GM12878 (cell line): ENCODE measurements at regions not wholly inside any gene's neighbourhood (a gene's known extent, or its start where the extent isn't known, plus 50 kb on each side); places are given as distances from the start of the nearest gene placed in this dataset.

ENCODE experiments used
- ATAC-seq: fragments of 200-7000 bp; cut with Tn5 transposase; 3 replicates; pipeline ENCODE4 v1.9.1; 2020; ENCODE audit warnings: mild to moderate bottlenecking, moderate library complexity
- BruUV-seq: library from RNA; stranded (reverse); fragments of 400-500 nt; replicated peaks from 2 replicates; lab custom pipeline; 2021; lab: Mats Ljungman, UMichigan
- CTCF ChIA-PET: fragments of 300-600 bp; sonication (Branson Sonifier 250); formaldehyde crosslinking; extraction: SDS; loops from one replicate; lab custom pipeline; 2021; ENCODE audit warnings: inconsistent platforms; lab: Yijun Ruan, JAX
- POLR2A ChIA-PET: fragments of 350-600 bp; formaldehyde crosslinking; extraction: SDS; loops from one replicate; lab custom pipeline; 2021; ENCODE audit warnings: inconsistent platforms; lab: Charles Lee
- RAD21 ChIA-PET: fragments of 300-600 bp; sonication (Branson Sonifier 250); formaldehyde crosslinking; loops from one replicate; lab custom pipeline; 2023; ENCODE audit warnings: antibody characterized with exemption; ENCODE audit not compliant: unreplicated experiment; lab: Charles Lee
- SMC1A ChIA-PET: fragments of 300-600 bp; sonication (Branson Sonifier 250); formaldehyde crosslinking; loops from one replicate; lab custom pipeline; 2023; ENCODE audit not compliant: unreplicated experiment, uncharacterized antibody; lab: Charles Lee
- DNase-seq: peaks from one replicate; pipeline ENCODE4 v3.0.0-alpha.2; 2011; ENCODE audit warnings: low read depth, low spot score
- FAIRE-seq: peaks from 3 replicates; lab custom pipeline; 2011; peaks lifted over from hg19 to GRCh38; lab: Jason Lieb, UNC
- H2AFZ ChIP-seq: 2 replicates; pipeline ENCODE4 v1.6.0; 2011; ENCODE audit warnings: low read depth, low read length, control low read depth; ENCODE audit not compliant: control insufficient read depth
- H3K27ac ChIP-seq: 2 replicates; pipeline ENCODE4 v1.5.1; 2011; ENCODE audit warnings: control low read depth; ENCODE audit not compliant: control insufficient read depth, insufficient read depth
- H3K27me3 ChIP-seq, 2 experiments: replicated peaks in 1 of 2; 2 replicates each; pipeline versions ENCODE4 v1.6.0 to v1.6.1; 2011; ENCODE audit warnings: low read length in 1 of 2; ENCODE audit not compliant: control insufficient read depth in 2 of 2, insufficient read depth in 2 of 2
- H3K36me3 ChIP-seq, 2 experiments: 2 replicates each; pipeline ENCODE4 v1.5.1; 2011; ENCODE audit warnings: low read length in 1 of 2; ENCODE audit not compliant: control insufficient read depth in 2 of 2, insufficient read depth in 2 of 2
- H3K4me1 ChIP-seq: 2 replicates; pipeline ENCODE4 v1.6.1; 2011; ENCODE audit warnings: mild to moderate bottlenecking, low read length, moderate library complexity, mixed read lengths; ENCODE audit not compliant: control insufficient read depth, insufficient read depth
- H3K4me2 ChIP-seq: 2 replicates; pipeline ENCODE4 v1.6.0; 2011; ENCODE audit warnings: control low read depth; ENCODE audit not compliant: control insufficient read depth, insufficient read depth
- H3K4me3 ChIP-seq: fragments of 200-600 bp; sonication (generic); 2 replicates; pipeline ENCODE4 v1.5.1; 2016
- H3K79me2 ChIP-seq: 2 replicates; pipeline ENCODE4 v1.6.0; 2011; ENCODE audit warnings: low read length; ENCODE audit not compliant: control insufficient read depth, insufficient read depth
- H3K9ac ChIP-seq: 2 replicates; pipeline ENCODE4 v1.8.0; 2011; ENCODE audit warnings: low read length, control low read depth, mixed read lengths; ENCODE audit not compliant: control insufficient read depth, insufficient read depth
- H3K9me3 ChIP-seq: replicated peaks from 3 replicates; pipeline ENCODE4 v1.5.1; 2011; ENCODE audit warnings: mild to moderate bottlenecking, low read length; ENCODE audit not compliant: control insufficient read depth, insufficient read depth
- H4K20me1 ChIP-seq: 2 replicates; pipeline ENCODE4 v1.6.0; 2011; ENCODE audit not compliant: control insufficient read depth, insufficient read depth
- CBFB ChIP-seq: IDR thresholded peaks from 2 replicates; pipeline ENCODE4 v1.6.1; 2016; ENCODE audit warnings: antibody characterized with exemption, low read depth
- CBX3 ChIP-seq: fragments of 200-600 bp; sonication (generic); IDR thresholded peaks from 2 replicates; pipeline ENCODE4 v1.6.1; 2016; ENCODE audit warnings: low read depth, borderline replicate concordance
- CHD2 ChIP-seq: IDR thresholded peaks from 2 replicates; pipeline ENCODE4 v1.6.1; 2011; ENCODE audit warnings: low read depth, low read length, improper control_type of control experiment, borderline replicate concordance
- CREM ChIP-seq: IDR thresholded peaks from 2 replicates; pipeline ENCODE4 v1.6.1; 2014; ENCODE audit warnings: antibody characterized with exemption, low read depth
- EGR1 ChIP-seq, 2 experiments: IDR thresholded peaks; 1 replicate in 1 of 2; 2 replicates in 1 of 2; pipeline ENCODE4 v1.6.1; 2011 to 2012; ENCODE audit warnings: low read depth in 2 of 2, low read length in 2 of 2, borderline replicate concordance in 1 of 2, mild to moderate bottlenecking in 1 of 2, moderate library complexity in 1 of 2
- JUND ChIP-seq: IDR thresholded peaks from 2 replicates; pipeline ENCODE4 v1.6.1; 2012; ENCODE audit warnings: low read depth, mild to moderate bottlenecking, low read length, improper control_type of control experiment, moderate library complexity
- MEF2A ChIP-seq: IDR thresholded peaks from 2 replicates; pipeline ENCODE4 v1.6.1; 2011; ENCODE audit warnings: low read depth, mild to moderate bottlenecking, low read length, moderate library complexity; ENCODE audit not compliant: insufficient read depth
- RBBP5 ChIP-seq: fragments of 200-600 bp; sonication (generic); conservative IDR thresholded peaks from 2 replicates; pipeline ENCODE4 v1.6.1; 2016
- RFX5 ChIP-seq: IDR thresholded peaks from 2 replicates; pipeline ENCODE4 v1.6.1; 2011; ENCODE audit warnings: low read depth, low read length, improper control_type of control experiment
- SMC3 ChIP-seq: IDR thresholded peaks from 2 replicates; pipeline ENCODE4 v1.6.1; 2011; ENCODE audit warnings: low read length, improper control_type of control experiment, borderline replicate concordance
- SP1 ChIP-seq: IDR thresholded peaks from one replicate; pipeline ENCODE4 v1.6.1; 2011; ENCODE audit warnings: low read depth, low read length
- STAT1 ChIP-seq: fragments of 450-650 bp; conservative IDR thresholded peaks from 2 replicates; pipeline ENCODE4 v1.6.1; 2014; ENCODE audit warnings: antibody characterized with exemption, mild to moderate bottlenecking
- TBL1XR1 ChIP-seq: IDR thresholded peaks from 2 replicates; pipeline ENCODE4 v1.6.1; 2012; ENCODE audit warnings: low read depth, low read length, improper control_type of control experiment
- ZBED1 ChIP-seq: IDR thresholded peaks from 2 replicates; pipeline ENCODE4 v1.6.1; 2016; ENCODE audit warnings: borderline replicate concordance
- WGBS: methylation state at CpG from one replicate; pipeline ENCODE4 v1.1.6; 2016; ENCODE audit warnings: low lambda C conversion rate; ENCODE audit not compliant: insufficient replicate concordance, insufficient coverage; ENCODE audit errors: missing lambda C conversion rate; 5-methylcytosine and 5-hydroxymethylcytosine counted together
- in situ Hi-C: fragments of 300-500 bp; cut with MboI; formaldehyde crosslinking; loops from 9 replicates; pipeline ENCODE4 v1.14.3; 2018; ENCODE audit warnings: mixed read lengths
- intact Hi-C: fragments of 100-400 bp; cut with micrococcal nuclease; formaldehyde crosslinking; loops from one replicate; pipeline ENCODE4 v1.14.2; 2022; ENCODE audit not compliant: unreplicated experiment
- TF ChIP-seq, protein P1 (sequence below): fragments of 450-650 bp; IDR thresholded peaks from 2 replicates; pipeline ENCODE4 v1.6.1; 2017; ENCODE audit warnings: mild to moderate bottlenecking, low read depth, inconsistent platforms; ENCODE audit not compliant: poor library complexity, severe bottlenecking
- TF ChIP-seq, protein P2 (sequence below): fragments of 450-650 bp; IDR thresholded peaks from 2 replicates; pipeline ENCODE4 v1.6.1; 2017; ENCODE audit warnings: antibody characterized with exemption, mild to moderate bottlenecking, moderate library complexity
- TF ChIP-seq, protein P3 (sequence below): IDR thresholded peaks from 2 replicates; pipeline ENCODE4 v1.6.1; 2012; ENCODE audit warnings: low read depth, low read length, improper control_type of control experiment
- TF ChIP-seq, protein P4 (sequence below): IDR thresholded peaks from 2 replicates; pipeline ENCODE4 v1.6.1; 2011; ENCODE audit warnings: borderline replicate concordance, low read depth, mild to moderate bottlenecking, moderate library complexity, mixed read lengths, low read length; ENCODE audit not compliant: insufficient read depth; ENCODE audit errors: extremely low read length

DNA sequence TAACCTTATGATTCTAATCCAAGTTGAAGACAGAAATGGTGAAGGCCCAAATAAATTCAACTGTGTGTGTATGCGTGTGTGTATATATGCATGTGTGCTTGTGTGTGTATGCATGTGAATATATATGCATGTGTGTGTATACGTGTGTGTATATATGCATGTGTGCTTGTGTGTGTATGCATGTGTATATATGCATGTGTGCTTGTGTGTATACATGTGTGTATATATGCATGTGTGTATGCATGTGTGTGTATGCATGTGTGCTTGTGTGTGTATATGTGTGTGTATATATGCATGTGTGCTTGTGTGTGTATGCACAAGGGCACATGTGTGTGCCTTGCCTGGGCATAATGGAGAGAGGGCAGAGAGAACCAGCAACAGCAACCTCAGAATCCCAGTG lies 184.7 kb upstream of the PLPP4 start (continued):
- no peak for TF ChIP-seq RBBP5
- TF ChIP-seq, protein P1, sequence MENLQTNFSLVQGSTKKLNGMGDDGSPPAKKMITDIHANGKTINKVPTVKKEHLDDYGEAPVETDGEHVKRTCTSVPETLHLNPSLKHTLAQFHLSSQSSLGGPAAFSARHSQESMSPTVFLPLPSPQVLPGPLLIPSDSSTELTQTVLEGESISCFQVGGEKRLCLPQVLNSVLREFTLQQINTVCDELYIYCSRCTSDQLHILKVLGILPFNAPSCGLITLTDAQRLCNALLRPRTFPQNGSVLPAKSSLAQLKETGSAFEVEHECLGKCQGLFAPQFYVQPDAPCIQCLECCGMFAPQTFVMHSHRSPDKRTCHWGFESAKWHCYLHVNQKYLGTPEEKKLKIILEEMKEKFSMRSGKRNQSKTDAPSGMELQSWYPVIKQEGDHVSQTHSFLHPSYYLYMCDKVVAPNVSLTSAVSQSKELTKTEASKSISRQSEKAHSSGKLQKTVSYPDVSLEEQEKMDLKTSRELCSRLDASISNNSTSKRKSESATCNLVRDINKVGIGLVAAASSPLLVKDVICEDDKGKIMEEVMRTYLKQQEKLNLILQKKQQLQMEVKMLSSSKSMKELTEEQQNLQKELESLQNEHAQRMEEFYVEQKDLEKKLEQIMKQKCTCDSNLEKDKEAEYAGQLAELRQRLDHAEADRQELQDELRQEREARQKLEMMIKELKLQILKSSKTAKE = no peak
- TF ChIP-seq, protein P2, sequence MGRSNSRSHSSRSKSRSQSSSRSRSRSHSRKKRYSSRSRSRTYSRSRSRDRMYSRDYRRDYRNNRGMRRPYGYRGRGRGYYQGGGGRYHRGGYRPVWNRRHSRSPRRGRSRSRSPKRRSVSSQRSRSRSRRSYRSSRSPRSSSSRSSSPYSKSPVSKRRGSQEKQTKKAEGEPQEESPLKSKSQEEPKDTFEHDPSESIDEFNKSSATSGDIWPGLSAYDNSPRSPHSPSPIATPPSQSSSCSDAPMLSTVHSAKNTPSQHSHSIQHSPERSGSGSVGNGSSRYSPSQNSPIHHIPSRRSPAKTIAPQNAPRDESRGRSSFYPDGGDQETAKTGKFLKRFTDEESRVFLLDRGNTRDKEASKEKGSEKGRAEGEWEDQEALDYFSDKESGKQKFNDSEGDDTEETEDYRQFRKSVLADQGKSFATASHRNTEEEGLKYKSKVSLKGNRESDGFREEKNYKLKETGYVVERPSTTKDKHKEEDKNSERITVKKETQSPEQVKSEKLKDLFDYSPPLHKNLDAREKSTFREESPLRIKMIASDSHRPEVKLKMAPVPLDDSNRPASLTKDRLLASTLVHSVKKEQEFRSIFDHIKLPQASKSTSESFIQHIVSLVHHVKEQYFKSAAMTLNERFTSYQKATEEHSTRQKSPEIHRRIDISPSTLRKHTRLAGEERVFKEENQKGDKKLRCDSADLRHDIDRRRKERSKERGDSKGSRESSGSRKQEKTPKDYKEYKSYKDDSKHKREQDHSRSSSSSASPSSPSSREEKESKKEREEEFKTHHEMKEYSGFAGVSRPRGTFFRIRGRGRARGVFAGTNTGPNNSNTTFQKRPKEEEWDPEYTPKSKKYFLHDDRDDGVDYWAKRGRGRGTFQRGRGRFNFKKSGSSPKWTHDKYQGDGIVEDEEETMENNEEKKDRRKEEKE = no peak
- TF ChIP-seq EGR1 (IDR thresholded peaks at IDR 0.05; ENCODE audit: borderline replicate concordance in 1 of 2, low read depth in 2 of 2, low read length in 2 of 2) = no peak
- TF ChIP-seq, all 136 proteins: peak for 0

DNA sequence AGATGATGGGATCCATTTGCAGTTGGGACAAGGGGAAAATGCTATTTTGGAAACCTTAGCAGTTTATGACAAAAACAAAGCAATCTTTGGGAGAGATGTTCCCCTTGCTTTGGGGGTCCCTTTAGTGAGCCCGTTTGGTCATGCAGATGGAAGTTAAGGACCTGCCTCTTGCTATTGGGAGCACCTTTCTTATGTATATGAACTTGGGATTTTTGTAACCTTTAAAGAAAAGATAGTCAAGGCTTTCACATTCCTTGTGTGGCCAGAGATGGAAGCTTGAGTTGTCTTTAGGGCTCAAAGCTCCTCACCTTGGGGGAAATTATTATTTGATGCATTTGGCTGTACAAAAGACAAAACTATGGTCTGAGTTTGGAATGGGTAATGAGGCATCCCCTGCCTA lies 179.0 kb upstream of the PLPP4 start:
- TF ChIP-seq ZBED1 = no peak
- TF ChIP-seq SMC3 = no peak
- TF ChIP-seq, protein P3, sequence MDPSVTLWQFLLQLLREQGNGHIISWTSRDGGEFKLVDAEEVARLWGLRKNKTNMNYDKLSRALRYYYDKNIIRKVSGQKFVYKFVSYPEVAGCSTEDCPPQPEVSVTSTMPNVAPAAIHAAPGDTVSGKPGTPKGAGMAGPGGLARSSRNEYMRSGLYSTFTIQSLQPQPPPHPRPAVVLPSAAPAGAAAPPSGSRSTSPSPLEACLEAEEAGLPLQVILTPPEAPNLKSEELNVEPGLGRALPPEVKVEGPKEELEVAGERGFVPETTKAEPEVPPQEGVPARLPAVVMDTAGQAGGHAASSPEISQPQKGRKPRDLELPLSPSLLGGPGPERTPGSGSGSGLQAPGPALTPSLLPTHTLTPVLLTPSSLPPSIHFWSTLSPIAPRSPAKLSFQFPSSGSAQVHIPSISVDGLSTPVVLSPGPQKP = no peak
- no peak for TF ChIP-seq SP1
- no peak for TF ChIP-seq TBL1XR1
- TF ChIP-seq CBX3 = no peak
- TF ChIP-seq CHD2 = no peak
- TF ChIP-seq CBFB = no peak
- no peak for TF ChIP-seq JUND
- no peak for TF ChIP-seq STAT1
- TF ChIP-seq CREM = no peak
- TF ChIP-seq MEF2A = no peak
- TF ChIP-seq, protein P4, sequence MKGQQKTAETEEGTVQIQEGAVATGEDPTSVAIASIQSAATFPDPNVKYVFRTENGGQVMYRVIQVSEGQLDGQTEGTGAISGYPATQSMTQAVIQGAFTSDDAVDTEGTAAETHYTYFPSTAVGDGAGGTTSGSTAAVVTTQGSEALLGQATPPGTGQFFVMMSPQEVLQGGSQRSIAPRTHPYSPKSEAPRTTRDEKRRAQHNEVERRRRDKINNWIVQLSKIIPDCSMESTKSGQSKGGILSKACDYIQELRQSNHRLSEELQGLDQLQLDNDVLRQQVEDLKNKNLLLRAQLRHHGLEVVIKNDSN = no peak
- TF ChIP-seq RFX5 = no peak
- ChIA-PET RAD21 (no interaction called here), CTCF (no interaction called here), POLR2A (no interaction called here), SMC1A (no interaction called here)
- no peak for ATAC-seq
- no peaks in the 10 kb centered on the region for H3K27me3 ChIP-seq
- intact Hi-C loops (no loop called here), in situ Hi-C loops (no loop called here)
- BruUV-seq = no TSS peak
- H3K9ac ChIP-seq = no peak overlapping the region
- FAIRE-seq = no peak
- H3K27ac ChIP-seq = no peak overlapping the region
- no peak overlapping the region for H2AFZ ChIP-seq
- no peaks in the 10 kb centered on the region for H4K20me1 ChIP-seq
- H3K36me3 ChIP-seq = no peaks in the 10 kb centered on the region
- H3K9me3 ChIP-seq = no peaks in the 10 kb centered on the region
- H3K4me2 ChIP-seq = no peak overlapping the region
- H3K4me3 ChIP-seq = no peak overlapping the region
- WGBS = 0% methylated on average over 1 of the region's 1 CpG
- DNase-seq = no peak
- H3K79me2 ChIP-seq = no peaks in the 10 kb centered on the region
- H3K4me1 ChIP-seq = no peaks in the 10 kb centered on the region
